ENCODE measurements at regions not wholly inside any gene's neighbourhood (a gene's known extent, or its start where the extent isn't known, plus 50 kb on each side); places are given as distances from the start of the nearest gene placed in this dataset.

- Mint-ChIP-seq H3K36me3 (ENCODE audit: low read depth, unreplicated experiment) (no peaks in the 10 kb centered on the region), H3K27me3 (ENCODE audit: low read depth, unreplicated experiment) (no peaks in the 10 kb centered on the region), H3K9me3 (ENCODE audit: unreplicated experiment) (no peaks in the 10 kb centered on the region), H3K27ac (ENCODE audit: unreplicated experiment) (no peak overlapping the region), H3K4me1 (ENCODE audit: low read depth, unreplicated experiment) (no peaks in the 10 kb centered on the region), H3K4me3 (ENCODE audit: unreplicated experiment) (no peak overlapping the region)
- FAIRE-seq (no peak), DNase-seq (ENCODE audit: low read depth) (no peak)
- Histone ChIP-seq H3K79me2 (ENCODE audit: insufficient read depth, low read length) (no peaks in the 10 kb centered on the region), H3K9ac (ENCODE audit: low read length) (no peak overlapping the region), H3K27ac (ENCODE audit: low read depth, low read length) (no peak overlapping the region), H3K36me3 (ENCODE audit: insufficient read depth, low read length) (no peaks in the 10 kb centered on the region), H3K9me3 (ENCODE audit: insufficient read depth, low read depth, low read length) (no peaks in the 10 kb centered on the region), H3K4me3 (ENCODE audit: insufficient read depth, low read depth, low read length) (no peak overlapping the region), H3K4me1 (ENCODE audit: insufficient read depth, low read length) (no peaks in the 10 kb centered on the region), H3K4me2 (ENCODE audit: low read length) (no peak overlapping the region), H4K20me1 (ENCODE audit: insufficient read depth, low read length) (no peaks in the 10 kb centered on the region), H2AFZ (ENCODE audit: low read depth, low read length) (no peak overlapping the region), H3K27me3 (ENCODE audit: insufficient read depth, low read length) (no peaks in the 10 kb centered on the region)
- TF ChIP-seq CTCF (IDR thresholded peaks at IDR 0.05; ENCODE audit: insufficient read depth, low read depth, low read length) (no peak), EZH2 (IDR thresholded peaks at IDR 0.05; ENCODE audit: insufficient read depth, low read length) (no peak)
Observed at GRCh38 chr2:146135245-146135644, 1615.3 kb upstream of the ZEB2 start.

GRCh38 chr2:146131785-146132184 is 1611.9 kb upstream of the ZEB2 start:
- H3K9me3 Mint-ChIP-seq (ENCODE audit: unreplicated experiment), result no peaks in the 10 kb centered on the region
- Histone ChIP-seq H3K36me3 (ENCODE audit: insufficient read depth, low read length) (no peaks in the 10 kb centered on the region), H3K4me1 (ENCODE audit: insufficient read depth, low read length) (no peaks in the 10 kb centered on the region), H3K79me2 (ENCODE audit: insufficient read depth, low read length) (no peaks in the 10 kb centered on the region), H3K27me3 (ENCODE audit: insufficient read depth, low read length) (no peaks in the 10 kb centered on the region), H3K4me3 (ENCODE audit: insufficient read depth, low read depth, low read length) (no peak overlapping the region), H3K9ac (ENCODE audit: low read length) (no peak overlapping the region), H2AFZ (ENCODE audit: low read depth, low read length) (no peak overlapping the region), H3K27ac (ENCODE audit: low read depth, low read length) (no peak overlapping the region), H4K20me1 (ENCODE audit: insufficient read depth, low read length) (no peaks in the 10 kb centered on the region), H3K4me2 (ENCODE audit: low read length) (no peak overlapping the region), H3K9me3 (ENCODE audit: insufficient read depth, low read depth, low read length) (no peaks in the 10 kb centered on the region)
- FAIRE-seq (no peak), DNase-seq (ENCODE audit: low read depth) (no peak)
- H3K4me3 Mint-ChIP-seq (ENCODE audit: unreplicated experiment), result no peak overlapping the region
- H3K27ac Mint-ChIP-seq (ENCODE audit: unreplicated experiment), result no peak overlapping the region
- H3K4me1 Mint-ChIP-seq (ENCODE audit: low read depth, unreplicated experiment), result peaks cover 2% of the 10 kb centered on the region
- H3K27me3 Mint-ChIP-seq (ENCODE audit: low read depth, unreplicated experiment), result no peaks in the 10 kb centered on the region
- no peaks in the 10 kb centered on the region for H3K36me3 Mint-ChIP-seq (ENCODE audit: low read depth, unreplicated experiment)
- no peak for TF ChIP-seq CTCF (IDR thresholded peaks at IDR 0.05; ENCODE audit: insufficient read depth, low read depth, low read length)

GRCh38 chr2:146131048-146131447 is 1611.1 kb upstream of the ZEB2 start:
- DNase-seq (ENCODE audit: low read depth), result no peak
- no peak for TF ChIP-seq CTCF (IDR thresholded peaks at IDR 0.05; ENCODE audit: insufficient read depth, low read depth, low read length)
- no peak for TF ChIP-seq EZH2 (IDR thresholded peaks at IDR 0.05; ENCODE audit: insufficient read depth, low read length)

More at GRCh38 chr2:146131048-146131447, 1611.1 kb upstream of the ZEB2 start:
- H3K36me3 Mint-ChIP-seq (ENCODE audit: low read depth, unreplicated experiment), result no peaks in the 10 kb centered on the region
- Histone ChIP-seq H3K9ac (ENCODE audit: low read length) (no peak overlapping the region), H4K20me1 (ENCODE audit: insufficient read depth, low read length) (no peaks in the 10 kb centered on the region), H3K4me3 (ENCODE audit: insufficient read depth, low read depth, low read length) (no peak overlapping the region), H3K4me2 (ENCODE audit: low read length) (no peak overlapping the region), H3K79me2 (ENCODE audit: insufficient read depth, low read length) (no peaks in the 10 kb centered on the region), H3K4me1 (ENCODE audit: insufficient read depth, low read length) (no peaks in the 10 kb centered on the region), H3K27ac (ENCODE audit: low read depth, low read length) (no peak overlapping the region), H3K27me3 (ENCODE audit: insufficient read depth, low read length) (no peaks in the 10 kb centered on the region), H2AFZ (ENCODE audit: low read depth, low read length) (no peak overlapping the region), H3K9me3 (ENCODE audit: insufficient read depth, low read depth, low read length) (no peaks in the 10 kb centered on the region), H3K36me3 (ENCODE audit: insufficient read depth, low read length) (no peaks in the 10 kb centered on the region)
- no peaks in the 10 kb centered on the region for H3K27me3 Mint-ChIP-seq (ENCODE audit: low read depth, unreplicated experiment)
- no peaks in the 10 kb centered on the region for H3K9me3 Mint-ChIP-seq (ENCODE audit: unreplicated experiment)
- H3K27ac Mint-ChIP-seq (ENCODE audit: unreplicated experiment), result no peak overlapping the region
- no peak overlapping the region for H3K4me3 Mint-ChIP-seq (ENCODE audit: unreplicated experiment)
- peaks cover 2% of the 10 kb centered on the region for H3K4me1 Mint-ChIP-seq (ENCODE audit: low read depth, unreplicated experiment)
- no peak for FAIRE-seq

All from astrocyte (in vitro differentiated cells and primary cell).